ENCODE measurements at regions not wholly inside any gene's neighbourhood (a gene's known extent, or its start where the extent isn't known, plus 50 kb on each side); places are given as distances from the start of the nearest gene placed in this dataset.
"Not testable (repeated sequence)": the region's sequence is repeated elsewhere in the genome, so short reads cannot be mapped to it uniquely, and the experiment has no call there.

- no peak for DNase-seq
Measured at GRCh38 chr16:79912592-79913310, 312.2 kb upstream of the MAF start.

GRCh38 chr16:79911660-79912059 lies 311.1 kb upstream of the MAF start:
- no peak for DNase-seq

DNA sequence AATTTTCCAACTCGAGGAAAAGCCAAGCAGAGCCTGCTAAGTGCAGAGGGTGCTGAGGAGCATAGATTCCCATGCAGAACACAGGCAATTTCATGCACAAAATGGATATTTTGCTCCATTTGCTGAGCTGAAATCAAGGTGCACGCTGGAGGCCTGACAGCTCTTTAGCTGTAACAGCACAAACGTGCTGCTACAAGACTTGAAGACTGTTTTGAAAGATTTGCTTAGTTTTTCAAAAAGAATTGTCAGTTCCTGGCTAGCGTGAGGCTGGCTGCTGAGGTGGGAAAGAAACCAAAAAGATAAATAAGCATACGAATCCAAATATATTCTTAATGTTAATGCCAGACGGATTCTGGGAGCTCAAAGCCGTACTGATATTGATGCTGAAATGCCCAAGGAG lies 309.0 kb upstream of the MAF start:
- no peak for DNase-seq

- DNase-seq: no peak
Measured at GRCh38 chr16:79903471-79903870, 302.9 kb upstream of the MAF start.

DNA sequence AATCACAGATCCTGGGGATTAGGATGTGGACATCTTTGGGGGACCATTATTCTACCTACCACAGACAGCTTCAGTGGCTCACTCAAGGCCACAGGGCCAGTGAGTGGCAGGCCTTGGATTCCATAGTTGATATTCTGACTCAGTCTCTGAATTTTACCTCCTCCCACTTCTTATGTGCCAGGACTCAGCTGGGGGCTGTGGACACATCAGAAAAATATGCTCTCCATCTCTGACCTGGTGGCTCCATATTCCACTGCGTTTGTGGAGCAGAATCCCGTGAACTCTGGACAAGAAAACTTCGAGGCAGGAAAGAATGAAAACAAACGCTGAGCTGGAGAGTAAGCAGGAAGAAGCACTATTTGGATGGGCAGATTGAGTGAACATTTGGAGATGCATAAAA lies 301.8 kb upstream of the MAF start:
- no peak for DNase-seq

GRCh38 chr16:79901522-79901921 lies 301.0 kb upstream of the MAF start:
- no peak for DNase-seq

DNA sequence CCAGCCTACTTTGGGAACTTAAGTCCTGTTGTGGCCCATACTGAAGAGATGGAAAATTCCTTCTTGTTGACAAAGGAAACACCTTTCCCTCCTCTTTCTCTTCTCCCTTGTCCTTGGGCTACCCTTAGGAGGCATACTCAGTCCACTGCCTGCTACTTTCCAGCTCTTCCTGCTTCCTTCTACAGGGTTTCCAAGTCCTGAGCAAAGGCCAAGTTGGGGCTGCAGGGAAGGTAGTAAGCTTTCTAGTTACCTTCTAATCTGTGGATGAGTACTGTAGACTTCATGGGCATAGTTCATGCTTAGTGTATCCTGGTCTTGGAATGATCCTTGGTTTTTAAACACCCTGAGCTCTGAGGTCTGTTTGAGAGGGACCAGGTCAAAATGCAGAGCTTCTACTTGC lies 299.2 kb upstream of the MAF start:
- no peak for DNase-seq

- DNase-seq: no peak
Measured at GRCh38 chr16:79899316-79899715, 298.8 kb upstream of the MAF start.

- no peak for DNase-seq
Measured at GRCh38 chr16:79898703-79899102, 298.2 kb upstream of the MAF start.

DNA sequence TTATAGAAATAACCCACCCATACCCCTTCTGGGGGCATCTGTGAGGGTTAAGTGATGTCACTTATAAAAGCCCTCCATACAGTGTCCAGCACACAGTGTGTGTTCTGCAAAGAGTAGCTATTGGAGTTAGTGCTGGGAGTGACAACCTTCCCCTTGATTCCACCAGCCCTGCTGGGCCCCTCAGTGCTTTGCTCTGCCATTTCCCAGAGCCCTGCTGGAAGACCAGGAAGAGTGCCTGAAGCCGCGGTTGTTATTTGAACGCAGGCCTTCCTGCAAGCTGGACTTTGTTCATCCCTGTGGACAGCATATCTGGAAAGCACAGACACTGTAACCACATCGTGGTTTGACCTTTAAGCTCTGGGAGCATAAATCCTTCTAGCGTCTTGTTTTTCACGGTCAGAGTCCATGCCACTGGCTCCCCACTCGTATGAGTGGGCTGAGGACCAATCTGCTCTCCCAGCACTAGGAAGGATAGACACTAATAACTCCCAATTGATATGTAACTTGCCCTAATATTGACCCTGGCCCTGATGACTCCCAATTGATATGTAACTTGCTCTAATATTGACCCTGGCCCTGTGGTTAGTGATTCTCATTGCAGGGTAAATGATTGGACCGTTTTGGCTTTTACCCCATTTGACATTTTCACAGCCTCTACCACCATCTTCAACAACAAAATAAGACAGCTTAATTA lies 297.1 kb upstream of the MAF start:
- DNase-seq: no peak

GRCh38 chr16:79897104-79897452 lies 296.5 kb upstream of the MAF start:
- DNase-seq: no peak

DNA sequence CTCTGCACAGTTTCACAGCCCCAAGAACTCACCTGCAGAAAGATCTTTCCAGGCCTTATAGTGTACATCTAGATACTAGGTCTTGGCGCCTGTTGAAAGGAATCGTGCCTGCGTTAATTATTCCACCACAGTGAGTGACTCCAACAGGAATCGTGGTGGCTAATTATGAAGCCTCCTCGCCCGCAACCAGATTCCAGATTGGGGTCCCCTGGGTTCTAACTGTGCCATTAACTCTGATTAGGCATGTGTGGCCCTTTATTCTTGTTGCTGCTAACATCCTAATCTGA lies 295.3 kb upstream of the MAF start:
- DNase-seq: no peak

DNA sequence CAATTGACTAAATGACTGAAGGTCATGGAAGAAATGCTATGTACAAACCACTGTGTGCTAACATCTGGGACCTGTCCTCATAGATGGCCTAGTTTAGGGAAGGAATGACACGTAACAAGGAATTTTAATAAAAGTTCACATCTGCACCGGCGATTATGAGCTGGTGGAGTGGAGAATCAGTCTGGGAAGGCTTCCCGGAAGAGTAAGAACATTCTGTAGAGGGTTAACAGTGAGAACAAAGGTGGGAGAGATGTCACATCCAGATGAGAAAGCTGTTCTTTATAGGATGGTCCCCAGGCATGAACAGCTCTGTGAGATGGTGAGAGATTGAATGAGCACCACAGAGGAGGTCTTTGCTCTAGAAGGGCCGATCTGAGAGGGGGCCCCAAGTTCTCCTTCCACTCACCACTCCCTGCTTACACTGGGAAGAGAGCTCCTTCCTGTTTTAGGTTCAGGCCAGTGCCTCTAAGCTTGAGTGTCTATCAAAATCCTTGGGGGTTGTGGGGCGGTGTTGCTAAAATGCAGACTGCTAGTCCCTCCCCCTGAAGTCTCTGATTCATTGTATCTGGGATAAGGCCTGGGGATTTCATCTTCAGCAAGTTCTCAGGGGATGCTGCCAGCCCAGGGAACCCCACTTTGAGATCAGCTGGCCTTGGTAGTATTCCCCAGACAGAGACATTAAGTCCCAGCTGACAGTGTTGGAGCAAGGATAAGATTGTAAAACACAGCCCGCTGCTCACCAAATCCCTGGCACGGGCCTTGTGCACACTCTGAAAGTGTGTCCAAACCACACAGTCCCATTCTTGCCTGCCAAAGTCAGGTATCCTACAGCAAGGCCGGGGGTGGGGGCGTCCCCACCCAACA lies 294.7 kb upstream of the MAF start:
- no peak for DNase-seq

DNA sequence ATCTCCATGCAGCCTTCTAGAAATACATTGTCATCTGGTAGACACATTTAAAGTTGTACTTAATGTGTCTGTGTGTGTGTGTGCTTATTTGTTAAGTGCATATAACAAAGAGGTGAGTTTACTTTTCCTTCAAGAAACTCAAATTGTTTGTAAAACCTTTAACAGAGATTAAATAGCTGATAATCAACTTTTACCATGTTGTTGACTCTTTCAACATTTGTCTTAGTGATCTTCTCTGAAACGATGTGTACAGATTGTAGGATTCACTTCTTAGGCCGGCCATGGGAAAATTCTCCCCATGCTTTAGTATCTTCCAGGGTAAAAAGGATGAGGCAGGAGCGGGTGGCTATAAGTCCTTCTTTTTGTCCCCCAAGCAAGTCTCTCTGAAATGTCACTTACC lies 292.9 kb upstream of the MAF start:
- no peak for DNase-seq

DNA sequence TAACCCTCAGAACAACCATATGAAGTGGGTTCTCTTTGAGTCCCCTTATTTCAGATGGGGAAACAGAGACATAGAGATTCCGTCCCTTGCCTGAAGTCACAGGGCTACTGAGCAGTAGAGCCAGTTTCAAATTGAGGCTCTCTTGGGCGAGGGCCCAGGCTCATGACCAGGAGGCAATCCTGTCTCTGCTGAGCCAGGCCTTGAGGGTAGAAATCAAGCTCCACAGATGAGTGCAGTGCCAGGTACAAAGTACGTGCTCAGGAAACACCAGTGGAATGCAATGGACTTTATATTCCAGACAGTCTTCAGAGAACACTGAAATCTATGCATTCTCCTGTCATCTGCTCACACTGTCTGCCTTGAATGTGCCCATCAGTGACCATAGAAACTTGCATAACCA lies 291.7 kb upstream of the MAF start:
- DNase-seq: no peak

- no peak for DNase-seq
Measured at GRCh38 chr16:79891458-79891857, 290.9 kb upstream of the MAF start.

GRCh38 chr16:79887541-79888540 lies 287.3 kb upstream of the MAF start:
- no peak for DNase-seq

DNA sequence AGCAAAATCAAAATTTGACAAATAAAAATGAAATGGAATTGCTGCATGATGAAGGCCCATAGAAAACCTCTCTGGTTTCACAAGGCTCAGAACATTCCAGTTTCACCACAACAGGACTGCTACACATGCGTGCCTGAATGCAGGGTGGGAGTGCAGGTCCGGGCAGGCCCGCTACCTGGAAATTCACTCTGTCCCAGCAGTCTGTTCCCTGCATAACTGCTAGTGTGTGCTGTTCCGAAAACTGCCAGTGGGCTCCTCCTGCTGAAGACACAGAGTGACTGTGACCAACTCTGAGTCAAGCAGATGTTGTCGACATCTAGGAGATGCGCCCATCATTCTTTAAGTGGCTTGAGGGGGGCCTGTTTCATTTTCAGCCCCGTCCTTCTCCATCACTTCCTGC lies 284.8 kb upstream of the MAF start:
- no peak for DNase-seq

- DNase-seq: no peak
Measured at GRCh38 chr16:79883494-79883893, 283.0 kb upstream of the MAF start.

- DNase-seq: no peak
Measured at GRCh38 chr16:79882340-79883005, 281.9 kb upstream of the MAF start.

DNA sequence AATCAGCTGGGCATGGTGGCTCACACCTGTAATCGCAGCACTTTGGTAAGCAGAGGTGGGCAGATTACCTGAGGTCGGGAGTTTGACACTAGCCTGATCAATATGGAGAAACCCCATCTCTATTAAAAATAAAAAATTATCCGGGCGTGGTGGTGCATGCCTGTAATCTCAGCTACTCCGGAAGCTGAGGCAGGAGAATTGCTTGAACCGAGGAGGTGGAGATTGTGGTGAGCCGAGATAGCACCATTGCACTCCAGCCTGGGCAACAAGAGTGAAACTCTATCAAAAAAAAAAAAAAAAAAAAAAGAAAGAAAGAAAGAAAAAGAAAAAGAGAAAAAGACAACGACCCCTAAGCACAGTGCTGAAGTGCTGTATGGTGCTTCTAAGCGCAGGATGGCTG lies 280.6 kb upstream of the MAF start:
- DNase-seq: not testable (repeated sequence)

DNA sequence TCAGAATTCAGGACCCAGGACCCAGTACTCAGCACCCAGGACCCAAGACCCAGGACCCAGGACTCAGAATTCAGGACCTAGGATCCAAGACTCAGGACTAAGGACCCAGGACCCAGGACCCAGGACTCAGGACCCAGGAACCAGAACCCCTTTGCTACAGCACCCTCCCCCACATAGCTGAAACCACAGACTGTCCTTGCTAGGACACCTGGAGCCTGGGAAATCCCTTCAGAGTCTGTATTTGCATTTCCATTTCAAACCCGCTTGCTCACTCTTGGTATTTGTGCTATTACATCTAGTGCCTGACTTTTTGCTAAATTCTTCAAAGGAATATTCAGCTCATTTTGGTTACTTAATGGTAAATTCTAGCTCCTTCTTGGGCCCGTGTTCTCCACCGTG lies 275.8 kb upstream of the MAF start:
- no peak for DNase-seq

All from stimulated activated CD4-positive, alpha-beta T cell treated with anti-CD3 and anti-CD28 coated beads, Interleukin-12 subunit alpha, Interleukin-12 subunit beta, amount 100 ng/mL, for 4 hours (primary cell).